ENCODE measurements at regions not wholly inside any gene's neighbourhood (a gene's known extent, or its start where the extent isn't known, plus 50 kb on each side); places are given as distances from the start of the nearest gene placed in this dataset.

DNA sequence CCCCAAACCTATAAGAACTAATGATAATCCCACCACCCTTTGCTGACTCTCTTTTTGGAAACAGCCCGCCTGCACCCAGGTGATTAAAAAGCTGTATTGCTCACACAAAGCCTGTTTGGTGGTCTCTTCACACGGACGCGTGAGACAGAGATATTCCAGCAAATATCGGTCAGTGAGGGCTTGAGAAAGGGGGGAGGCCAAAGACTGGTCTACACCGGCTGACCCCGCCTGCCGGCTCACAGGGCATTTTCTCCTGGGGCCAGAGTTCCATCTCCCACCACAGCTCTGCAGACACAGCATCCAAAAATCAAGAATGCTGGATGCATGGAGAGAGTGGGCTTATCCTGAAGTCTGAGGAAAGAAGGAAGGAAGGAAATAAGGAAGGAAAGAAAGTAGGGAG lies 176.0 kb downstream of the SHOX start:
- TF ChIP-seq, protein P1, sequence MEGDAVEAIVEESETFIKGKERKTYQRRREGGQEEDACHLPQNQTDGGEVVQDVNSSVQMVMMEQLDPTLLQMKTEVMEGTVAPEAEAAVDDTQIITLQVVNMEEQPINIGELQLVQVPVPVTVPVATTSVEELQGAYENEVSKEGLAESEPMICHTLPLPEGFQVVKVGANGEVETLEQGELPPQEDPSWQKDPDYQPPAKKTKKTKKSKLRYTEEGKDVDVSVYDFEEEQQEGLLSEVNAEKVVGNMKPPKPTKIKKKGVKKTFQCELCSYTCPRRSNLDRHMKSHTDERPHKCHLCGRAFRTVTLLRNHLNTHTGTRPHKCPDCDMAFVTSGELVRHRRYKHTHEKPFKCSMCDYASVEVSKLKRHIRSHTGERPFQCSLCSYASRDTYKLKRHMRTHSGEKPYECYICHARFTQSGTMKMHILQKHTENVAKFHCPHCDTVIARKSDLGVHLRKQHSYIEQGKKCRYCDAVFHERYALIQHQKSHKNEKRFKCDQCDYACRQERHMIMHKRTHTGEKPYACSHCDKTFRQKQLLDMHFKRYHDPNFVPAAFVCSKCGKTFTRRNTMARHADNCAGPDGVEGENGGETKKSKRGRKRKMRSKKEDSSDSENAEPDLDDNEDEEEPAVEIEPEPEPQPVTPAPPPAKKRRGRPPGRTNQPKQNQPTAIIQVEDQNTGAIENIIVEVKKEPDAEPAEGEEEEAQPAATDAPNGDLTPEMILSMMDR (IDR thresholded peaks at IDR 0.05; ENCODE audit: control extremely low read depth in 1 of 3, insufficient read depth in 1 of 3, low read depth in 1 of 3, low read length in 3 of 3): no peak
- TF ChIP-seq TEAD4 (IDR thresholded peaks at IDR 0.05; ENCODE audit: low read depth, low read length): no peak

All from H1 (cell line).